DMS 273 (cell line): ENCODE measurements at regions not wholly inside any gene's neighbourhood (a gene's known extent, or its start where the extent isn't known, plus 50 kb on each side); places are given as distances from the start of the nearest gene placed in this dataset.
"Not testable (repeated sequence)": the region's sequence is repeated elsewhere in the genome, so short reads cannot be mapped to it uniquely, and the experiment has no call there.

Experiments used
- DNase-seq: peaks from one replicate; lab custom pipeline; 2025; ENCODE audit not compliant: unreplicated experiment; lab: John Stamatoyannopoulos, UW

DNA sequence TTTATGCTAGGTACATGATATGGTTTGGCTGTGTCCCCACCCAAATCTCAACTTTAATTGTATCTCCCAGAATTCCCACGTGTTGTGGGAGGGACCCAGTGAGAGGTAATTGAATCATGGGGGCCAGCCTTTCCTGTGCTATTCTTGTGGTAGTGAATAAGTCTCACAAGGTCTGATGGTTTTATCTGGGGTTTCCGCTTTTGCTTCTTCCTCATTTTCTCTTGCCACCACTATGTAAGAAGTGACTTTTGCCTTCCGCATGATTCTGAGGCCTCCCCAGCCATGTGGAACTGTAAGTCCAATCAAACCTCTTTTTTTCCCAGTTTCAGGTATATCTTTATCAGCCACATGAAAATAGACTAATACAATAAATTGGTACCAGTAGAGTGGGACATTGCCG, 106.2 kb upstream of the UNC5B start:
- not testable (repeated sequence) for DNase-seq

DNA sequence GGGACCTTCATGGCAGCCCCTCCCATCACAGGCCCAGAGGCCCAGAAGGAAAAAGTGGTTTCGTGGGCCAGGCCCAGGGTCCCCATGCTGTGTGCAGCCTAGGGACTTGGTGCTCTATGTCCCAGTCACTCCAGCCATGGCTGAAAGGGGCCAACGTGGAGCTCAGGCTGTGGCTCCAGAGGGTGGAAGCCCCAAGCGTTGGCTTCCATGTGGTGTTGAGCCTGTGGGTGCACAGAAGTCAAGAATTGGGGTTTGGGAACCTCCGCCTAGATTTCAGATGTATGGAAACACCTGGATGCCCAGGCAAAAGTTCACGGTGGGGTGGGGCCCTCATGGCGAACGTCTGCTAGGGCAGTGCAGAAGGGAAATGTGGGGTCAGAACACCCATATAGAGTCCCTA, 105.3 kb upstream of the UNC5B start:
- not testable (repeated sequence) for DNase-seq

DNA sequence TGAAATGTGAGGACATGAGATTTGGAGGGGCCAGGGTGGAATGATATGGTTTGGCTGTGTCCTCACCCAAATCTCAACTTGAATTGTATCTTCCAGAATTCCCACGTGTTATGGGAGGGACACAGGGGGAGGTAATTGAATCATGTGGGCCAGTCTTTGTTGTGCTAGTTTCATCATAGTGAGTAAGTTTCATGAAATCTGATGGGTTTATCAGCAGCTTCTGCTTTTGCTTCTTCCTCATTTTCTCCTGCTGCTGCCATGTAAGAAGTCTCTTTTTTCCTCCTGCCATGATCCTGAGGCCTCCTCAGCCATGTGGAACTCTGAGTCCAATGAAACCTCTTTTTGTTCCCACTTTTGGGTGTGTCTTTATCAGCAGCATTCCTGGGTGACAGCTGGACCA, 104.3 kb upstream of the UNC5B start:
- not testable (repeated sequence) for DNase-seq

DNA sequence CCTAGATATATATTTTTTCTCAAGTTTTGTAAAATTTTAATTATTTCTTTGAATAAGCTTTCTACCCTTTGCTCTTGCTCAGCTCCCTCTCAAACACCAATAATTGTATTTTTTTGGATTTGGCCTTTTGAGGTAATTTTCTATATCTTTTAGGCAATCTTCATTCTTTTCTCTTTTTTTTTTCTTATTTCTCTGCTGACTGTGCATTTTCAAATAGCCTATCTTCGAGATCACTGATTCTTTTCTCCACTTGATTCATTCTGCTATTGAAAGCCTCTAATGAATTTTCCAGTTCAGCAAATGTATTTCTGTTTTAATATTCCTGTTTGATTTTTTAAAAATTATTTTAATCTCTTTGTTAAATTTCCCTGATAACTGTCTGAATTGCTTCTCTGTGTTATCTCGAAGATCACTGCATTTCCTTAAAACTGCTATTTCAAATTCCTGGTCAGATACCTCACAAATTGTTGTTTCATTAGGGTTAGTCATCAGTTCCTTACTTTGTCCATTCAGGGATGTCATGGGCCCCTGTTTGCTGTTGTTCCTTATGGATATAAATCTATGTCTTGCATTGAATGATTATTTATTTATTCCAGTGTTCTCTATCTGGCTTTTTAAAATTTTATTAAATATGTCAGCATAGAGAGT, 100.1 kb upstream of the UNC5B start:
- DNase-seq, result no peak

DNA sequence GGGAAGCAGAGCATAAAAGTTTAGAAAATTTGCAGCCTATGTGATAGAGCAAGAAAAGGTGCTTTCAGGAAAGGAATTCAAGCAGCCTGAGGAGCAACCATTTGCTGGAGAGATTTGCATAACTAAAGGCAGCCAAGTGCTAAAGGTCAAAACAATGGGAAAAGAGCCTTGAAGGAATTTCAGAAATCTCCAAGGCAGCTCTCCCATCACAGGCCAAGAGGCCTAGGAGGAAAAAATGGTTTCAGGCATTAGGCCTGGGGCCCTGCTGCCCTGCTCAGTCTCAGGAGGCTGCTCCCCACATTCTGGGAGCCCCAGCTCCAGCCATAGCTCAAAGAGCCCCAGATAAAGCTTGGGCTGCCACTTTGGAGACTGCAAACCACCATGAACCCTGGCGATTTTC, 95.9 kb upstream of the UNC5B start:
- no peak for DNase-seq

DNA sequence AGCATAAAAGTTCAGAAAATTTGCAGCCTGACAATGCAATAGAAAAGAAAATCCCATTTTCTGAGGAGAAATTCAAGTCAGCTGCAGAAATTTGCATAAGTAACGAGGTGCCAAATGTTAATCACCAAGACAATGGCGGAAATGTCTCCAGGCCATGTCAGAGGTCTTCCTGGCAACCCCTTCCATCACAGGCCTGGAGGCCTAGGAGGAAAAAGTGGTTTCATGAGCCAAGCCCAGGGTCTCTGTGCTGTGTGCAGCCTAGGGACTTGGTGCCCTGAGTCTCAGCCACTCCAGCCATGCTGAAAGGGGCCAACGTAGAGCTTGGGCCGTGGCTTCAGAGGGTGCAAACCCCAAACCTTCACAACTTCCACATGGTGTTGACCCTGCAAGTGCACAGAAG, 94.8 kb upstream of the UNC5B start:
- not testable (repeated sequence) for DNase-seq

DNA sequence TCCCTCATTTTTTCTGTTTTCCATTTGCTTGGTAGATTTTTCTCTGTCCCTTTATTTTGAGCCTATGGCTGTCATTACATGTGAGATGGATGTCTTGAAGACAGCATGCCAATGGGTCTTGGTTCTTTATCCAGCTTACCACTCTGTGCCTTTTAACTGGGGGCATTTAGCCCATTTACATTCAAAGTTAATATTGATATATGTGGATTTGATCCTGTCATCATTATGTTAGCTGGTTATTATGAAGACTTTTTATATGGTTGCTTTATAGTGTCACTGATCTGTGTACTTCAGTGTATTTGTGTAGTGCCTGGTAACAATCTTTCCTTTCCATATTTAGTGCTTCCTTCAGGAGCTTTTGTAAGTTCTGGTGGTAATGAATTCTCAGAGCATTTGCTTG, 89.3 kb upstream of the UNC5B start:
- no peak for DNase-seq

DNA sequence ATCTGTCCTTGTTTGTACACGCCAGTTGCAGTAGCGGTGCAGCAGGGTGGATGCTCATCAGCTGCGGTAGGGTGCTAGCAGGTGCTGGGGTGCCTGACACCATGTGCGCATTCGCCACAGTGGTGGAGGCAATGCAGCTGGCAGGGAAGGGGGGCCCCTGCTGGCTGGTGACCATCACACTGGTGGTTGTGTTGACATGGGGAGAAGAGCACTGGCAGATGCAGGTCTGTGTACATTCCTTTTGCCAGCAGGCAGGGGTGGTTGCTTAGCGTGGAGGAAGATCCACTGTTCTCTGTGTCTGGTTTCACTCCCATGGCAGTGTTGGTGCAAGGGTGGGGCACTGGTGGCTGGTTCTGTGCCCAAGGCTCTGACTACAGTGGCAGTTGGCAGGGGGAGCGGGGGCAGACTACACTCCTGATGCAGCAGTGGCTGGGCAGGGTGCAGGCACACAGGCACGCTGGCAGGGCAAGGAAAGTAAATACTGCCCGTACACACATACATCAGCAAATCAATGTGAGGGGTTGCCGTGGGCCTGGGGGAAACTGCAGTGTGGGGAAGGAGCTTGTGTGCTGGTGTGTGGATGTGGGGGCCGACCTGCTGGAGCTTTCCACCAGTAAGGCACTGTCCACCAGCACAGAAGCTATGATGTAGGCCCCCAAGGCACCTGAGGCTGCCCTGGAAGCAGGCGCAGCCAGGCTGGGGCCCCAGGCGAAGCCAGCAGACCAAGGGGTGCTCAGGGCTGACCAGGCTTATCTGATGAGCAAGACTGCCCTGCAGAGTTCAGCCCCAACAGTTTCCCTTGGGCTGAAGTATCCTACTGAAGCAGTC, 87.2 kb upstream of the UNC5B start:
- DNase-seq, result no peak

DNA sequence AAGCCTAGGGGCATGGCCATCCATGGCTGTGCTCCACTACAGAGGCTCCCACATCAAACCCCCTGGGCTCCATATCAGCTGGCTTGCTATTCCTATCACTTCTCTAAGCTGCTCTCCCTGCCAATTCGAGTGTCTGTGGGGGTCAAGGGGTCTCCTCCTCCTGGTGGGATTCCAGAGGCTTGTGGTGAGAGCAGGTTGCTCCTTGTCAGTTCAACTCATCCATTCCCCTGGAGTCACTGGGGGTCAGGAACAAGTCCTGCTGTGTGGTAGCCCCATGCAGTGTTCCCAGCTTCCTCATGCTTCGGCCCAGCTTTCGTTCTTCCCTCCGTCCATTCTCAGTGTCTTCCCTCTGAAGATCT, 86.6 kb upstream of the UNC5B start:
- DNase-seq, result no peak

DNA sequence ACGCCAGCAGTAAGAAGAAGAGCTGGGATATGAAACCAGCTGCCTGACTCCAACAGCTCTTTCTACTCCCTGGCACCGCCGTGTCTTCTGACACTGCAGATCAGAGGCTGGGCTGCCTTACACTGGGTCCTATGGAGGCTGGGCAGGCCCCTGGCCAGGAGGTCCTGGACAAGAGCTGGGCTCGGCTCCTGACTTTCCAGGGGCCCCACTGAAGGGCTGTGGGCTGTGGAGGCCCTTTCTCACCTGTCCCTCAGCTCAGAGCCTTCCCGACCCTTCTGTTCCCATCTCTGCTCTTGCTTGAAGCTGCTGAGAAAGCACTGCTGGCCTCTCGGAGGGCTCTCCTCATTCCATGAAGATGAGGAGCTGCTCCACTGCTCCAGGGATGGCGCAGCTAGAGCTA, 85.9 kb upstream of the UNC5B start:
- no peak for DNase-seq

DNA sequence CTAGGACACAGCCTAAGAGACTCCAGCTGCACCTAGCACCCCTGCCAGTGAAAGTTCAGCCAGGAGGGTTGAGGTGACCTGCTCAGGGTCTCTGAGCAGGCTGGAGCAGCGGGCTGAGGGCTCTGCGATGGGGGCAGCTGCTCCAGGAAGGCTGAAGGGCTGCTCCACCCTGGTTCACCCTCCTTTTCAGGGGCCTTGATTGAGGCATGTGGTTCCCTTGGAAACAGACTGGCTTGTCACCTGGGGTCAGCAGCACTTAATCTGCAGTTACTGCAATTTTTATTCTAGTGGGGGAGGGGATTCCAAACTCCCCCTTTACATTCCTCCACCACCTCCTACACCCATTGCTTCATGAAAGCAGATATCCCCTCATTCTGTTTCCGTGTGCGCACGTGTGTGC, 85.3 kb upstream of the UNC5B start:
- DNase-seq, result no peak

DNA sequence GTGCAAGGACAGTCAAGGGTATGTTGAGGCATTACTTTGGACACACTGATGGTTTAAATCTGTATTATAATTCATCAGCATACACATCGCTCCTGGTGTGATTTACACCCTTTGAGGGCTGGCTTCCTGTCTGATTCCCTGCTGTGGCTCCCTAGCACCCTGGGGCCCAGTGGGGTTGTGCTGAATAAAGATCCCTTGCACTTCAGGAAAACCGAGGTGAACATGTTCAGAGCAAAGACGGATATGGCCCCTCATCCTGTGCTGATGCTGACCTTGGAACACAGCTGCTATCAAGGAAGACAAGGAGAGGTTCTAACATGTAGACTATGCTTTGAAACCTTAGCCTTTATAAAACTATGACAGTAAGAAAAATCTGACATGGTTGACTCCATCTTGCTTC, 84.6 kb upstream of the UNC5B start:
- DNase-seq, result no peak

DNA sequence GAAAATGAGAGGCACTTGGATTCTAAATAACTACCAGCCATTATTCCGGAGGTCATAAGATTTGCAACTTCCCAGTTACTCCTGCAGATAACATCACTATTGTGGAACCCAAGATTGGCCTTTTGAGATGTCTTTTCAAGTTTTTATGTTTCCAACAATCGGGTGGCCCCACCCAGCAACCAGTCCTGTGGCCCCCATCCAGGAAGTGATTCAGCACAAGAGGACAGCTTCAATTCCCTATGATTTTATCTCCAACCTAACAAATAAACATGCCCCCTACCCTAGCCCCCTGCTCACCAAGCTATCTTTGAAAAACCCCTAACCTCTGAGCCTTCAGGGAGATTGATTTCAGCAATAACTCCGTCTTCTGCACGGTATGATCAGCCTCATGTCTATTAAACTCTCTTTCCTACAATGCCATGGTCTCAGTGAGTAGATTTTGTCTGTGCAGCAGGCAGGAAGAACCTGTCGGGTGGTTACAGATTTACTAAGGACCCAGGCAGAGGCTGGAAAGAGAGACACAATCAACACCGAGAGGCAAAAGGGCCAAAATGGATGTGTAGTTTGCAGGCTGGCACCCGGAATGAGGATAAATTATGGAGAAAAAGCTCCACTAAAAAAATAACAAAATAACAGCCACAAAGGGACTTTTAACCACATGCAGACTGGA, 83.9 kb upstream of the UNC5B start:
- no peak for DNase-seq

DNA sequence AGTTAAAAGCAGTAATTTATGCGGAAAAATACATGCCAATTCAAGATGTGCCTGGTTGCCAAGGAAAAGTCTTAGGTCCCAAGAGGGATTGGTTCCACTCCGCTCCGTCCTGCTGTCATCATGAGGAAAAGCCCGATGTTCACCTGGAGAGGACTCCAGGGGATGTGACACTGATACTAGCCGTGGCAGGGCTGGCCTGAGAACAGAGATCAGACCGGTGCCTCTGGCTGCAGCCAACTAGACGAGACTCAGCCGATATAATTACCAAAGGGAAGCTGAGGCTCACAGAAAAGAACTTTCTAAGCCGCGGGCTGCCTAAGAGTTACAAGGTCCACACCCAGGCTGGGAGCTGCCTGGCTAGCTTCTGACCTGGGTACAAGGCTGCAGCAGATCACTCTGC, 81.3 kb upstream of the UNC5B start:
- DNase-seq, result no peak

DNA sequence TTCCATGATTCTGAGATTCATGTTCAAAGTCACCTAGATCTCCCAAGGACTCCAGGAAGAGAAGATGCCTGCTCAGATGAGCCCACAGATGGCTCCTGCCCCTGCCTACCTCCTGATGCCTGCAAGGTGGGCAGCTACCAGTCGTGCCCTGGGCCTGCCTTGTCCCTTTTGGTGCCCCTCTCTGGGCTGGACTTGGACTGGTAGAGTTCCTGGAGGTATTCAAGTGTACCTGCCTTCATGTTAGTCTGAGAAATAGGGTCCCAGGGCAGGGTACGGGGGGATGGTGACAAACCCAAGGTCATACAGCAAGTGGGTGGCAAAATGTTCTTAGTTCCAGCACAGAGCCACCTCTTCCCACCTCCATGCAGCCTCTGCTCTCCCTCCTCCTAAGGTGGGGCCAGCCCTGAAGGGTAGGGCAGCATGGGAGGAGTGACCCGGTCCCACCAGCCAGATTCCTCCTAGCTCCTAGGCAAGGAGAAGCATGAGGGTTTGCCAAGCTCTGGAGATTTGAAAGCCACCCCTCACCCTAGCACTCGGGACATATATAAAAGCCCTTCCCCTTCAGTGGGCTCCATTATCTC, 80.8 kb upstream of the UNC5B start:
- DNase-seq, result no peak

DNA sequence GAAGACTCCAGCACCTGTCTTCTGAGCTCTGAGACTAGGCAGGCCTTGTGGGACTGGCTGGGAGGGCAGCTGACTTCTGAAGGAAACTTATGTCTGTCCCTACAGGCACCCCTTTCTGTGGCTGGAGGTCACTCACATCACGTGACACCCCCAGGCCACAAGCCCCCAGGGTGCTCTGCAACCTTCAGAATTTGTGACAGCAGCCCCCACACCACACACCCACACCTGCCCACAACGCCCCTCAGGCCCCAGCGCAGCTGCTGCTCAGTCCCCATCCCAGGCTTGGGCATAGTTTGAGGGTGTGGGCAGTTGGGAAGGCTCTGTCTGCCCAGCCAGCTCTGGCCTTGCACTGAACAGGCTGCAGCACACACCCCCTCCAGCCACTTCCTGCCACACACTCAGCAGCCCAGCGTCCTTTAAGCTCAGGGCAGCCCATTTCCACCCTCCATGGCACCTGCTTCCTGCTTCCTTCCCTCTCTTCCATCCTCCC, 80.0 kb upstream of the UNC5B start:
- no peak for DNase-seq

DNA sequence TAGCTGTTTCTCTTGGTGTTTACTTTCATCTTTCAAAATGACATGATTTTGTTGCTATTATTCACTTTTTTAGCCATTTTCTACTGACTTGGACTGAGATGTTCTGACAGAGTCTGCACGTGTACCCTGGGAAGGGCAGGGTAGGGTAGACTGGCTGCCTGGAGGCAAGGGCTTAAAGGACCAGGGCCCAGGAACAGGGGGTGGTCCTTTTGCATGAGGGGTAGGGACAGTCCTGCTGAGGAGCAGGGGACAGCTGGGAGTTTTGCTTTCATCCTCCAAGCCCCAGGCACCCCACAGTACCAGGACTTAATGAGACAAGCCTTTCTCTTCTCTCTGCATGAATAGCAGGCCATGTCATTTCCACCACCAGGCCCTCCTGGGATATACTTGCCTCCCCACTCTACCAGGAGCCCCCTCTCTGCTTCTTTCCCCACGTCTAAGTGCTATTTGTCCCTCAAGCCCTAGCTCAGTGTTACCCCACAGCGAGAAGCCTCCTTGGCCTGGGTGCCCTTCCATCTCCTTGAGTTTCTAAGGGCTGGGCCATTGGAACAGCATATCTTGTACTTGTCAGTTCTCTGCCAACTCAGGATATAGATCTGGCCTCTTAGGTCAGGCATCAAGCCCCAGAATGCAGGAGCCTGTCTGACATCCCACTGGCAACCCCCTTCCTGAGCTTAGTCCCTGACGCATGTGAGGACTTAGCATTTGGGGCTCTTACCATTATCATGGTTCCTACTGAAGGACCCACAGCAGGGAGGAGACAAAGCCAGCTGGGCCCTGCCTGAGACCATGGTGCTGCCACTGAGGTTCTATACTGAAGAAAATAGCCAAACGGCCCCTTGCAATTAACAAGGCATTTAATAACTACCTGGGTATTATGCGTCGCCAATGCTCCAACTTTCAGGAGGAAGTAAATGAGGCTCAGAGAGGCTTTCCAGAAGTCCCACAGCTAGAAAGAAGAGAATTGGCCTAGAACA, 78.4 kb upstream of the UNC5B start:
- DNase-seq, result no peak

DNA sequence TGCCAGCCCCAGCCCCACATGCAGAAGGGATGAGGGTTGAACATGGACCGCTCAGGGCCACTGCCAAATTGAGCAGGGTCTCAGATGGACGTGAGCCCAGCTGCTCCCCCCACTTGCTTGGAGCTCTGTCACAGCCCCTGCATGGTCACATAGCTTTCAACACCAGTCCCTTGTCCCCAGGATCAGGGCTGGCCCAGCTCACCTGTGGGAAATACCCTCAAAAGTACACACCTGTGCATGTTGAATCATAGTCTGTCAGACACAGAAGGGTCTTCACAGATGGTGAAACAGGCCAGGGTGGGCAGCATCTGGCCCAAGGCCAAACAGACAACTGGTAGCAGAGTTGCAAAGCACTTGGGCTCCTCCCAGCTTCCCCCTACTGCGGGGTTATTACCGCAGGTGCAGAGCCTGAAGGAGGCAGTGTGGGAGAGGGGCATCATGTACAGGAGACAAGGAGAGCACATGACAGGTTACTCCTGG, 77.6 kb upstream of the UNC5B start:
- DNase-seq, result no peak

DNA sequence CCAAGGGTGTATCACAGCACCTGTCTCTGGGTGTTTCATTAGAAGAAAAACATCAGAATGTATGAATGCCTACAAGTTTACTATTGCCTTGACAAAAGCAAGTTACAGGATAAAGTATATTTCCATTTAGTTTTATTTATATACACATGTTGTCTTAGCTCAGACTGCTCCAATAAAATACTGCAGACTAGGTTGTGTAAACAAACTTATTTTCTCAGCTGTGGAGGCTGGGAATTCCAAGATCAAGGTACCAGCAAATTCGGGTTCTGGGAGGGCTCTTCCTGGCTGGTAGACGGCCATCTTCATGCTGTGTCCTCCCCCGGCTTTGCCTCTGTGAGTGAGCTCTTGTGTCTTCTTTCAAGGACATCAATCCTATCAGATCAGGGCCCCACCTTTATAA, 77.1 kb upstream of the UNC5B start:
- no peak for DNase-seq

DNA sequence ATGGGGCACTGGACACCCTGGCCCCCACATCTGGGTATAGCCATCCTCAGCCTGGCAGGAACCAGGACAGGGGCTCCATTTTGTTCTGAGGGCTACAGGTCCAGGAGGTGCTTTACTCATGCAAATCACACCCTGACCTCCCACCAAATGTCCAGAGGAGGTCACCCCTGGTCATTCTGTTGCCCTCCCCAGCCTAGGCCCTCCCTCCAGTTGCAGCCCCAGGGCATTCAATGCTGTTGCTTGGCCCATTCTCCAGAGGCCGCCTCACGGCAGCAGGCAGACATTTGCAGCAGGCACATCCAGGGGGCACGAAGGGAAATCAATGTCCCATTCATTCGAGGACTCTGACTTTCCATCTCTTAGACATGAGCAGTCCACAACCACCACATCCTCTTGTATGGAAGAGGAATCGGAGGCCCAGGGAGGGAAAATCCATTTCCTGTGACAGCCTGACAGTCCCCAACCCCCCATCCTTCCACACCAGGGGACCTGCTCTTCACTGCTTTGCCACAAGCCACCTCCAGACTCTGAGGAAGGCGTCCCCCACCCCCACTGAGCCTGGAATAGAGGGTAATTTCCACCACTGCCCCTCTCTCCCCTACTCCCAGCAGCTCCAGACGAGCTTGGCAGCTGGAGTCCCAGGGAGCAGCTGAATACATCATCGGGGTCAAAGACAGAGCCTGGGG, 76.2 kb upstream of the UNC5B start:
- no peak for DNase-seq
